ENCODE measurements at regions not wholly inside any gene's neighbourhood (a gene's known extent, or its start where the extent isn't known, plus 50 kb on each side); places are given as distances from the start of the nearest gene placed in this dataset.

GRCh38 chr3:135393159-135393558, 572.4 kb upstream of the PPP2R3A start:
- no peak for TF ChIP-seq CTCF (IDR thresholded peaks at IDR 0.05)
- no peak for TF ChIP-seq POLR2A (IDR thresholded peaks at IDR 0.05)

Measured in uterus (tissue), 2 donors.